ENCODE measurements at regions not wholly inside any gene's neighbourhood (a gene's known extent, or its start where the extent isn't known, plus 50 kb on each side); places are given as distances from the start of the nearest gene placed in this dataset.

DNA sequence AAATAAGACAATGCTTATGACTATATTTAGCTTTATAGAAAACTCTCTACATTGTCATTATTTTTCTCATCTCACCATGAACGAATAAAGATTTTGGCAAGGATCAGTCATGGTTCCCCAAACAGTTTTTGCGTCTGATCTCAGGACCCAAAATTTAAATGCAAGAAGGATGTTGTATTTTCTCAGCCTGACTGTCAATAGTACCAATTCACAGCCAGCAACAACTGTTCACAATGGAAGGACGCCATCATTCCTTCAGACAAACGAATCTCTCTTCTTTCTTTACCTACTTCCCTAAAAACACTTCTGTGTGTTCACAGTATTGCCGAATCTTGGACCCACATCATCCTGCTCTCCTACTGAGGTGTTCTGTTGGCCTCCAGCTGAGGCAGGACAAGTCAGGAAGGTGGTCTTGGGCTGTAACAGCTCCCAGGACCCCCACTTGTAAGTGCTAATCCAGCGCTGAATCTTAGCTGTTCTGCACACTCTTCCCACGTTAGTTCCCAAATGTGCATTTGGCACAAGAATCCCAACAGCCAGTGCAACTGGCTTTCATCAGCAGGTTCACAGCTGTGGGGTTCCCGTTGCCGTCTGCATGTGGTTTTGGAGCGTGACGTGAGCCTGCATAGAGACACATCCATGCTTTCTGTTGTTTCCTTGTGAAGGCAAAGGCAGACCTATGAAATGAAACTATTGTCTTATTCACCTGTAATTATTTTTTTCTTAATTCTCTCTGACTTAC, 600.0 kb downstream of the QKI start:
- no peak for TF ChIP-seq CTCF (IDR thresholded peaks at IDR 0.05)

- TF ChIP-seq CTCF (IDR thresholded peaks at IDR 0.05) = no peak
Measured at GRCh38 chr6:164013480-164014208, 599.1 kb downstream of the QKI start.

- TF ChIP-seq CTCF (IDR thresholded peaks at IDR 0.05) = no peak
Measured at GRCh38 chr6:164011321-164011720, 596.8 kb downstream of the QKI start.

DNA sequence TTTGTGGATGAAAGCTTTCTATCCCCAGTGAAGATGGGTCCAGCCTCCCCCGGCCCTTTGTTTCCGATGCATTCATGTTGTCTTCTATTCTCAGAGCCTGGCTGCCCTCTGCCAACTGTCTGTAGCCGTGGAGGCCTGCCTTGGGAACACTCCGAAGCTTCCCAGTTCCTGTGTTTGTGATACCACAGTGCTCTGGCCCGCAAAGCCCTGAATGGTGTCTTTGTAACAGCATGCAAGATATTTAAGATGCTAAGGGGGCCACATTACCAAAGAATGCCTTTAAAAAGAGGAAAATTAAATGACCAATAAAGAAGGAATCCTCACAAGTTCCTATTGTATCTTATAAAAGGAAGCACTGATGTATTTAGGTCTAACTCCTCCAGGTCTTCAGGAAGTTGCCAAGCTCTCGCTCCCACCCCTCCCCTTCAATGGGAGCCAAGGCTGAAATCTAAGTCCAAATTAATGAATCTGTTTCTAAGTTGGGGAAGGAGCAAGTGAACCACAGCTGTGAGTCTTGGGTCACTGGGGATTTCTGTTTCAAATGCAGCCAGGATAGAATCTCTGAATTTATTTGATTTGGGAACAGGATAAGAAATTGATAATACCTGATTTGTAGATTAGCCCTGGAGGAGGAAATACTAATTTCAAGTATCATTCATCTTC, 596.1 kb downstream of the QKI start:
- no peak for TF ChIP-seq CTCF (IDR thresholded peaks at IDR 0.05)

GRCh38 chr6:164008902-164009301, 594.4 kb downstream of the QKI start:
- TF ChIP-seq CTCF (IDR thresholded peaks at IDR 0.05) = no peak

DNA sequence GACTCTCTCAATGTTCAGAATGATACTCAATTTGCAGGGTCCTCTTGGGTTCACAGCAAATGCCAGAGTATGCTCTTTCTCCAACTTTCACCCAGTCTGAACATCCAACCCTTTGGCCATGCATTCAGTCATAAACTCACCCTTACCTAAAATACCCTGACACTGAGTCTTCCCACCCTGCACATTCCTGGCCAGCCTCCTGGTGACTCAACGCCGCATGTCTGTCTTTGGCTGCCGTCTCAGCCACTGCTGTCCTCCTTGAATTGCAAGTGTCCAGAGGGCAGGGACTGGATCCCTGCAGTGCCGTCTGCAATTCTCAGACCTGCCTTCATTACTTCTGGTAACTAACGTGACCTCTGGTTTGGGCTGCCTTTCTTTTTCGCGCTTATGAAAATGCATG, 593.4 kb downstream of the QKI start:
- no peak for TF ChIP-seq CTCF (IDR thresholded peaks at IDR 0.05)

DNA sequence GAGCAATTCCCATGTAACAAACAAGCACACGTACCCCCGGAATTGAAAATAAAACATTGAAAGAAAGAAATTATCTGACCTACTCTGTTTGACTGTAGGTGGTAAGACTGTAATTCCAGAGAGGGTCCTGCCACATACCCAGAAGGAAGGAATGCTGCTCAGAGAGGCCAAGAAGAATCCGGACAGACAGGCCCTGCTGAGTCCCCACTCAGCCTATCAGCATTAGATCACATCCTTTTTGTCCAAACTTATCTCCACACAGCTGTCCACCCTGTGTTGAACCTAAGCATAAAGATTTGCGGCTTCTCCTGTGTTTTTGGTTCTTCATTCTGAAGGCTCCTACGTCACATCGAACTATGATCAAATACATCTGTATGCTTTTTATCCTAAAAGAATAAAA, 591.9 kb downstream of the QKI start:
- TF ChIP-seq CTCF (IDR thresholded peaks at IDR 0.05) = no peak
